GM21360 (cell line): ENCODE measurements at regions not wholly inside any gene's neighbourhood (a gene's known extent, or its start where the extent isn't known, plus 50 kb on each side); places are given as distances from the start of the nearest gene placed in this dataset.
"Not testable (repeated sequence)": the region's sequence is repeated elsewhere in the genome, so short reads cannot be mapped to it uniquely, and the experiment has no call there.

Experiments
- ATAC-seq: cut with Tn5 transposase; IDR thresholded peaks from one replicate; pipeline ENCODE4 v1.9.1; 2021; ENCODE audit warnings: mild to moderate bottlenecking, moderate library complexity; ENCODE audit not compliant: unreplicated experiment

- ATAC-seq: no peak
Measured at GRCh38 chr7:85685901-85686300, 499.0 kb upstream of the SEMA3D start.

GRCh38 chr7:85682833-85683620 is 496.2 kb upstream of the SEMA3D start:
- no peak for ATAC-seq

- no peak for ATAC-seq
Measured at GRCh38 chr7:85681241-85681640, 494.4 kb upstream of the SEMA3D start.

GRCh38 chr7:85675093-85675492 is 488.2 kb upstream of the SEMA3D start:
- not testable (repeated sequence) for ATAC-seq

GRCh38 chr7:85673876-85674275 is 487.0 kb upstream of the SEMA3D start:
- ATAC-seq: no peak

DNA sequence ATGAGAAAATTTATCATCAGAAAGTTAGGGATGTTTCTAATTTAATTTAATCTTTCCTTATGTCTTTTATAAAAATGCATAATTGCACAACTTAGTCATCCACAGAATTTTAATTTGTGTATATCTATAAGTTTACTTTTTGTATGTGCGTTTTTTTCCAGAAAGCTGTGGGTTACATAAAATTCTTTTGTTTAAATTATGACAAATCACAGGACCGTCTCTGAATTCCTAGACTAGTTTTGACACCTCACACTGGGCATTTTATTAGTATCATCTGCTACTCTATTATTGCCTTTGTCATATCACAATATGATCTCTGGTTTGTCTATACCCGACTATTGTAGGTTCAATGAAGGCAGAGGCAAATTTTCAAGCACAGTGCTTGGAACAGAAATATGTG is 482.4 kb upstream of the SEMA3D start:
- ATAC-seq: no peak

DNA sequence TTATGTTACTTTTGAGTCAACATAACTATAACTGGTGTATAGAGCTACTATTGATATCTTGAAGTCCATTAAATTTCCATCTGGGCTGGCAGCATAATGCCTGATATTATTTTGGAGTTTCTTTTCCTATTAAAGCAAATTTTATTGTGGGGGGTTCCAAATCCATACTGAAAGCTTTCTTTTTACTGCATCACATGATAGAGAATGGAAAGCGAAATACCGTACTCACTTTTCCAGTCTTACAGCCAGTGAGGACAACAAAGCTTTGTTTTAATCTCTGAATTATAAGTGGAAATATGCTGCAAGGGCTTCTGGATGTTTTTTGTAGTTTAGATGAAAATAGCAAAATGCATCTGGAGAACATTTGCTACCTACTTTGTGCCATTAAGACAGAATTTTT is 477.5 kb upstream of the SEMA3D start:
- ATAC-seq: no peak

- ATAC-seq: no peak
Measured at GRCh38 chr7:85659364-85659763, 472.5 kb upstream of the SEMA3D start.

DNA sequence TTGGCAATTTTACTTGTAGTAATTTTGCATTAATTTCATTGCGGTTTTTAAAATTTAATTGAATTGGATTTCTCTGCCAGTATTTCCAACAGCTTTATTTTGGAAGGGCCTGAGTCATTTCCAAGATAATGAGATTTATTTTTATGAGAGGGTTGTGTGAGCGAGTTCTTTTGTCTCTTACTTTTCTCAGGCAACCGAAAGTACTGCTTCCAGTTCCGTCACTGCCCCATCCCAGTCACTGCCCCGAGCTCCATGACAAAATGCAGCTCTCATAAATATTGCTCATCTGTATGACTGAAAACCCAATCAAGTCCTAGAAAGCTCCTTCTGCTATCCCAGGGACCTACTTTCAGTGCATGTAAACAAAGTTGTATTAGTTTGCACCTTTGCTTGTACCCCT is 468.4 kb upstream of the SEMA3D start:
- ATAC-seq: no peak

- no peak for ATAC-seq
Measured at GRCh38 chr7:85644272-85644671, 457.4 kb upstream of the SEMA3D start.

GRCh38 chr7:85641331-85641730 is 454.5 kb upstream of the SEMA3D start:
- no peak for ATAC-seq

GRCh38 chr7:85638394-85638793 is 451.5 kb upstream of the SEMA3D start:
- no peak for ATAC-seq

DNA sequence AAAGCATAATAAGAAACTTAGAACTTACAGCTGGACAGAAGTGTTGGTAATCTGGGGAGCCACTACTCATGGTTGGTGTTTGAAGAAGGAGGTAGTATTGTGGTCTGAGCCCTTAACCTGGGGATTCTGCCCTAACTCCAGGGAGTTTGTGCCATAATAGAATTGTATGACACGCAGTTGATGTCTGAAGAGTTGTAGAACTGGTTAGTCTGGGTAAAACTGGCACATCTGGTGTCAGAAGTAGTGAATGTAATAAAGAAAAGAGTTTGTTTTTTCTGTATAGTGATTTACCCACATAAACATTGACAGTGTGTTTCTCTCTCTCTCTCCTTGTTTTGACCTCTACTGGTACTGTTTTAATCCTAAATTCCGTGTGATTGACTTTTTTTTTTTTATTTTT is 448.1 kb upstream of the SEMA3D start:
- ATAC-seq: no peak

- no peak for ATAC-seq
Measured at GRCh38 chr7:85630904-85631600, 444.2 kb upstream of the SEMA3D start.

DNA sequence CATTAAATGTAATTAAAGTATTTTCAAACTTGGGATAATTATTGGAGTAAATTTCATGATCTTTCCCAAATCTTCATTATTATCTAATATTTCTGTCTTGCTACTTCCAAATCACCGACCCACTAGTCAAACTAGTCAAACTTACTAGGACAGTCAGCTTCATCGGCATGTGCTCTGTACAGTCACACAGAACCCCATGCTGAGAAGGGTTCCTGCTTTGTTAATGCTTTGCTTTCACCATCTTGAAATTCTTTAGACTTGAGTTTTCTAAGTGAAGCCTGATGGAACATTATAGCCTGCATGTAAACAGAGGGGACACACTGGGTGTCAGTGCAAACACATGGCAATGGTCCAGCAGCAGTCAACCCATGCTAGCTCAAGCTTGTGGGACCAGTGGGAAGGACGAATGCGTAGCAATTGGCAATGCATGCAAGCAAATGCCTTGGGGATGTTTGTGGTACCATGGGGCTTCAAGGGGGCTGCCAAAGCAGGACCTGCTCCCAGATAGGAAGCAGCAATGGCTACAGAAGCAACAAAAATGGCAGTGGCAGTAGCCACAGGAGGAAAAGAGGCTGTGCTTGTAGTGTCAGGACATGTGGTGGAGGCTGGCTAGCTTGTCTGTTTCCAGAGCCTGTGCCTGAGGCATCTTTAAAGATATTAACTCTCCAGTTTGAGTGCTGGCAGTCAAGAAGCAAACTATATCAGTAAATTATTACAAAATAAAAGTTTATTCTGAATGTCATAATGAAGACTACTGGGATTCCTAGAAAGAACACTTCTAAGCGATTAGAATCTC is 441.1 kb upstream of the SEMA3D start:
- no peak for ATAC-seq

DNA sequence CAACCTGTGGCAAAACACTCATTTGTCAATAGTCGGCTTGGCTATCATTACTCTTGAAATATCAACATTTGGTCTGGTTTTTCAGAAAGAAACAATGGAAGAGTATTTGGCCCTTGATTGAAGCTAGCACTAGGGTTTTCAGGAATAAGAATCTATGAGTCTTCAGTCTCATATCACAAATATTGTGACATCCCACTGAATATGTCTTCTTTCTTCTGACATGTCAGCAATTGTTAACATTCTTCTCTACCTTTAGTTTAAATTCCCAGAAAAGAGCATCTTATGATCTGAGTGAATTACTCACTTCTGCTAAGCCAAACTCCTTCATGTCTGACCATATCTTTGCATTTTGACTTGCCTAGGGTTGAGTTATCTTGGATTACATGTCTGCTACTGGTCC is 435.2 kb upstream of the SEMA3D start:
- no peak for ATAC-seq

DNA sequence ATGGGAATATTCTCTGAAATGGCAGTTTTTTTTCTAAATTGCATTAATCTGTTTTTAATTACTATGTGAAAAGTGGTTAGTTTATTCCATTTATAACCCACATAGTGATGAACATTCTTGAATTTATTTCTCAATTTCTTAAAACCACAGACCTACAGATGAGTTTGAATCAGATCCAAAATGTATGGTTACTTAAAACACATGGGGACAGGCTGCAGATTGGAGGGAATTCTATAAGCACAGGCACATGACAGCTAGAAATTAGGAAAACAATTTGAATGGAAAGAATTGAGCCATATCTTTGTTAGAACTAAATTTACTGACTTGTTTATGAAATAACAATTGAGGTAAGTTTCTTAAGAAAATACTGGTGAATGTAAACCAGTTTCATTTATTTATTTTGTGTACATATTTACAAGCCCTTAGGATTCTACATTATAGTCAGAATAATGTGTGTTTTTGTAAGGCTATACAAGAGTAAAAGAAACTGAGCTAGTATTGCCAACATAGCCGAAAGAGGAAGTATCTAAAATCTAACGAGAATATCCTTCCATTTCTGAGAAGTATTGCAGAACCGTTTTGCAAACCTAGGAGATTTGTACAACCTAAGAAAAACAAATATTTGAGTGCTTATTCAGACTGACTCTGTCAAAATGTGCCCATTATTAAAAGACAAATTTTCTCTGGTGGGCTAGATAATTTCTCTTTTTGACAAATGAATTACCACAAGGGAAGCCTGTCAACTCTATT is 434.3 kb upstream of the SEMA3D start:
- no peak for ATAC-seq

DNA sequence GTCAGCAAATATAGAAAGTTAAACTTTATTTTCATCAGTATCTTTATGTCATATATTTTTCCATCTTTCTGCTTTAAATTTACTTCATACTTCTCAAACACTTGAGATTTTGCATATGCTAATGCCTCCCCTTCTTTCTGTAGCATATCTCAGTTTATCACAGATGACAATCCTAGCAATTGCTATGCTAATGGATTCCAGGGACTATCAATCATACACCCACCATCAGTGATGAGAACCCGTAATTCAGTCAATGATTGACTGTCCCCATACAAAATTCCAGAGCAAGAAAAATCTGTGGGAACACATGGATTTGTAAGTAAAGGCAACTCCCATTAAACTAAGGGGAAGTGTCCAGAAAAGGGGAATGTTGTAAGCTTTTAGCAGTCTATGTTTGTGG is 432.4 kb upstream of the SEMA3D start:
- ATAC-seq: no peak

DNA sequence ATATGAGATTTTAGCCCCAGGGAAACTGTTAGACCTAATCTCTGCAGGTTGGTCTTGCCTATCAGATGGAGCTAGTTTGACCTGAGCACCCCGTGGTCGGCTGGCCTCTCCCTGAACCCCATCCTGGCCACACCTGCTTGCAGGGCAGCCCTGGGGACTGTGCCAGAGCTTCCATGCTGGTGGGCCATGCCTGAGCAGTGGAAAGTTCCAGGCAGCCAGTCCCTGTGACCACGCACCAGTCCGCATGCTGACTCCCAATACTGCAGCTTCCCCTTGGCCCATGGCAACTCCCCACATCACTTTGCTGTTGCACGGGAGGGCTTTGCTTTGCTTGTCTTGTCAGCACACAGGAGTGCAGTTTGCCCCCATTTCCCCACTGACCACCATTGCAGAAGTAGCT is 427.8 kb upstream of the SEMA3D start:
- no peak for ATAC-seq

DNA sequence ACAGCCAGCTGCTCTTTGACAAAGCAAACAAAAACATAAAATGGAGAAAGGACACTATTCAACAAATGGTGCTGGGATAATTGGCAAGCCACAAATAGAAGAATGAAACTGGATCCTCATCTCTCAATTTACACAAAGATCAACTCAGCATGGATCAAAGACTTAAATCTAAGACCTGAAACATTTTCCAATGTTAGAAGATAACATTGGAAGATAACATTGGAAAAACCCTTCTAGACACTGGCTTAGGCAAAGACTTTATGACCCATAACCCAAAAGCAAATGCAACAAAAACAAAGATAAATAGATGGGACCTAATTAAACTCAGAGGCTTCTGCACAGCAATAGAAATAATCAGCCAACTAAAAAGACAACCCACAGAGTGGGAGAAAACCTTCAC is 425.7 kb upstream of the SEMA3D start:
- ATAC-seq: no peak

DNA sequence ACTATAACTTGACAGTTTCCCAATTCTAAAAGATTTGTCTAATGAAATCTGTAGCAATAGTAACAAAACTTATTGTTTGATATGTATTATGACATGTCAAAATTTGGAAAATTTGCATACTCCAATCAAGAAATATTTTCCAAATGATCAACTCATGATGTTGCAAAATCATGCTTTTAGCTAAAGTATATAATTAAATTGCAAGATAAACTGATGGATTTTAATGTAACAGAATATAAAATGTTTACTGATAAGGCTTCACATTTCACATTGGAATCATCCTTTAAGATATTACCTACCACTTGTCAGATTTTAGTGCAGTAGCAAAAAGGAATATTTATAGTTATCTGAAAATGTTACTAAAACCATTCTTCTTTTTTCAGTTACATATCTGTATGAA is 421.9 kb upstream of the SEMA3D start:
- ATAC-seq: no peak
